IMR-90 (cell line): ENCODE measurements at regions not wholly inside any gene's neighbourhood (a gene's known extent, or its start where the extent isn't known, plus 50 kb on each side); places are given as distances from the start of the nearest gene placed in this dataset.

Experiments used
- ATAC-seq: fragments of 200-7000 bp; cut with Tn5 transposase; 2 replicates; pipeline ENCODE4 v1.9.1; 2020; ENCODE audit warnings: low read depth, mild to moderate bottlenecking, moderate library complexity
- BruUV-seq: library from RNA; stranded (reverse); fragments of 400-500 nt; replicated peaks from 2 replicates; lab custom pipeline; 2021; lab: Mats Ljungman, UMichigan
- CTCF ChIA-PET: fragments of 300-600 bp; formaldehyde crosslinking; extraction: SDS; loops from one replicate; lab custom pipeline; 2021; ENCODE audit warnings: antibody characterized with exemption; lab: Yijun Ruan, JAX
- POLR2A ChIA-PET: fragments of 300-600 bp; sonication (Branson Sonifier 250); formaldehyde crosslinking; loops from one replicate; lab custom pipeline; 2022; ENCODE audit warnings: antibody characterized with exemption; ENCODE audit not compliant: unreplicated experiment; lab: Charles Lee
- DNase-seq: peaks from one replicate; pipeline ENCODE4 v3.0.0; 2013
- H2AFZ ChIP-seq: replicated peaks from 2 replicates; pipeline ENCODE3; 2013; ENCODE audit warnings: low read length, mild to moderate bottlenecking; ENCODE audit not compliant: poor library complexity
- H2AK5ac ChIP-seq: 2 replicates; pipeline ENCODE4 v1.6.1; 2013; ENCODE audit warnings: low read depth, low read length, inconsistent platforms
- H2AK9ac ChIP-seq: replicated peaks from 2 replicates; pipeline ENCODE3; 2013; ENCODE audit warnings: mild to moderate bottlenecking, low read depth, low read length, moderate library complexity; ENCODE audit not compliant: poor library complexity
- H2BK120ac ChIP-seq: 2 replicates; pipeline ENCODE4 v1.6.1; 2013; ENCODE audit warnings: low read depth, low read length, inconsistent platforms
- H2BK15ac ChIP-seq: 3 replicates; pipeline ENCODE4 v1.6.1; 2013; ENCODE audit warnings: low read depth, low read length, inconsistent platforms
- H2BK20ac ChIP-seq: 2 replicates; pipeline ENCODE4 v1.6.1; 2013; ENCODE audit warnings: low read depth, mild to moderate bottlenecking, inconsistent platforms, low read length, moderate library complexity
- H2BK5ac ChIP-seq: 2 replicates; pipeline ENCODE4 v1.6.1; 2013; ENCODE audit warnings: mild to moderate bottlenecking, low read depth, low read length, inconsistent platforms; ENCODE audit not compliant: poor library complexity, severe bottlenecking
- H3K14ac ChIP-seq: replicated peaks from 2 replicates; pipeline ENCODE4 v1.6.1; 2013; ENCODE audit warnings: low read depth, low read length, inconsistent platforms
- H3K18ac ChIP-seq: 2 replicates; pipeline ENCODE4 v1.6.1; 2013; ENCODE audit warnings: low read depth, low read length, control low read depth
- H3K23ac ChIP-seq: 2 replicates; pipeline ENCODE4 v1.6.1; 2013; ENCODE audit warnings: low read depth, low read length, inconsistent platforms
- H3K27ac ChIP-seq: 2 replicates; pipeline ENCODE4 v1.5.1; 2013; ENCODE audit warnings: mild to moderate bottlenecking, control low read depth, low read length; ENCODE audit not compliant: insufficient read depth
- H3K27me3 ChIP-seq: 2 replicates; pipeline ENCODE4 v1.6.1; 2013; ENCODE audit warnings: low read length; ENCODE audit not compliant: control insufficient read depth, insufficient read depth
- H3K36me3 ChIP-seq: 2 replicates; pipeline ENCODE4 v1.6.1; 2013; ENCODE audit warnings: low read length, mixed read lengths; ENCODE audit not compliant: control insufficient read depth, insufficient read depth
- H3K4ac ChIP-seq: 2 replicates; pipeline ENCODE4 v1.6.1; 2013; ENCODE audit warnings: low read depth, low read length, inconsistent platforms
- H3K4me1 ChIP-seq: 2 replicates; pipeline ENCODE4 v1.6.1; 2013; ENCODE audit warnings: low read length, mixed read lengths; ENCODE audit not compliant: control insufficient read depth, insufficient read depth
- H3K4me2 ChIP-seq: 2 replicates; pipeline ENCODE4 v1.6.1; 2013; ENCODE audit warnings: low read depth, mild to moderate bottlenecking, control low read depth, low read length, moderate library complexity
- H3K4me3 ChIP-seq: 2 replicates; pipeline ENCODE4 v1.5.1; 2013; ENCODE audit warnings: low read depth, mild to moderate bottlenecking, control low read depth, low read length, moderate library complexity; ENCODE audit not compliant: insufficient read depth
- H3K56ac ChIP-seq: 2 replicates; pipeline ENCODE4 v1.6.1; 2013; ENCODE audit warnings: low read length, inconsistent platforms; ENCODE audit not compliant: insufficient read depth; ENCODE audit errors: extremely low read depth
- H3K79me1 ChIP-seq, 2 experiments: 2 replicates each; pipeline ENCODE4 v1.6.1; 2013; ENCODE audit warnings: low read length in 2 of 2, inconsistent platforms in 1 of 2, low read depth in 1 of 2
- H3K9ac ChIP-seq: 2 replicates; pipeline ENCODE4 v1.6.1; 2013; ENCODE audit warnings: low read depth, low read length, control low read depth
- H3K9me1 ChIP-seq: 2 replicates; pipeline ENCODE4 v1.6.1; 2013; ENCODE audit warnings: low read length, inconsistent platforms; ENCODE audit not compliant: insufficient read depth
- H3K9me3 ChIP-seq: 2 replicates; pipeline ENCODE4 v1.6.1; 2013; ENCODE audit warnings: low read length; ENCODE audit not compliant: control insufficient read depth, insufficient read depth
- H4K20me1 ChIP-seq: 2 replicates; pipeline ENCODE4 v1.6.1; 2013; ENCODE audit warnings: low read length, inconsistent platforms; ENCODE audit not compliant: insufficient read depth
- H4K5ac ChIP-seq: 2 replicates; pipeline ENCODE4 v1.6.1; 2013; ENCODE audit warnings: mild to moderate bottlenecking, low read depth, low read length, control low read depth
- H4K8ac ChIP-seq, 2 experiments: 2 replicates each; pipeline ENCODE4 v1.6.1; 2013; ENCODE audit warnings: low read depth in 2 of 2, low read length in 2 of 2, control low read depth in 1 of 2, inconsistent platforms in 1 of 2
- H4K91ac ChIP-seq: 2 replicates; pipeline ENCODE4 v1.6.1; 2013; ENCODE audit warnings: low read depth, low read length, inconsistent platforms; ENCODE audit not compliant: insufficient read depth
- CEBPB ChIP-seq: IDR thresholded peaks from 2 replicates; pipeline ENCODE4 v1.6.1; 2012; ENCODE audit warnings: low read depth, low read length, improper control_type of control experiment
- CHD1 ChIP-seq: IDR thresholded peaks from 2 replicates; pipeline ENCODE4 v1.6.1; 2012; ENCODE audit warnings: low read depth, low read length, improper control_type of control experiment
- FOS ChIP-seq: fragments of 150-350 bp; IDR thresholded peaks from 2 replicates; pipeline ENCODE4 v1.6.1; 2016; ENCODE audit warnings: low read depth, low read length
- NFE2L2 ChIP-seq: fragments of 150-350 bp; IDR thresholded peaks from 2 replicates; pipeline ENCODE4 v1.6.1; 2016; ENCODE audit warnings: low read depth, mild to moderate bottlenecking, low read length
- RCOR1 ChIP-seq: IDR thresholded peaks from 2 replicates; pipeline ENCODE4 v1.6.1; 2012; ENCODE audit warnings: mild to moderate bottlenecking, low read length, improper control_type of control experiment; ENCODE audit not compliant: insufficient replicate concordance
- RFX5 ChIP-seq: IDR thresholded peaks from 2 replicates; pipeline ENCODE4 v1.8.0; 2012; ENCODE audit warnings: low read depth, mild to moderate bottlenecking, low read length, moderate library complexity
- USF2 ChIP-seq: fragments of 150-350 bp; IDR thresholded peaks from 2 replicates; pipeline ENCODE4 v1.6.1; 2017; ENCODE audit warnings: mild to moderate bottlenecking, antibody characterized with exemption, low read length, low read depth
- WGBS, 2 experiments: methylation state at CpG; one replicate each; pipeline versions ENCODE4 v1.1.5 to v1.1.7; 2013; ENCODE audit warnings: missing lambda C conversion rate in 2 of 2; ENCODE audit not compliant: insufficient read length in 1 of 2; ENCODE audit errors: extremely low coverage in 2 of 2; 5-methylcytosine and 5-hydroxymethylcytosine counted together
- dilution Hi-C: fragments of 300-500 bp; cut with HindIII; formaldehyde crosslinking; loops from one replicate; pipeline ENCODE4 v1.14.3; 2018; ENCODE audit warnings: low sequenced_read_pairs; ENCODE audit not compliant: unreplicated experiment
- in situ Hi-C: fragments of 300-500 bp; cut with MboI; formaldehyde crosslinking; loops from 3 replicates; pipeline ENCODE4 v1.14.3; 2019; ENCODE audit warnings: low sequenced_read_pairs, inconsistent platforms, mixed read lengths
- intact Hi-C: fragments of 100-400 bp; cut with micrococcal nuclease; formaldehyde crosslinking; loops from 2 replicates; pipeline ENCODE4 v1.10.0; 2022

GRCh38 chr2:220704081-220704480 lies 868.0 kb downstream of the EPHA4 start:
- whole genome bisulfite sequencing, 2 experiments, result no CpG with 5 or more reads among the region's 4 CpGs
- DNase-seq (no peak), ATAC-seq (no peak)
- Histone ChIP-seq H3K4me3 (no peak overlapping the region), H3K9me1 (no peaks in the 10 kb centered on the region), H3K23ac (no peak overlapping the region), H3K36me3 (no peaks in the 10 kb centered on the region), H3K56ac (no peak overlapping the region), H3K4me1 (no peaks in the 10 kb centered on the region), H3K18ac (no peak overlapping the region), H3K14ac (no peak overlapping the region), H4K5ac (no peak overlapping the region), H3K4ac (no peak overlapping the region), H3K27ac (no peak overlapping the region), H3K9ac (no peak overlapping the region), H2BK15ac (no peak overlapping the region), H2AK5ac (no peak overlapping the region), H3K9me3 (no peaks in the 10 kb centered on the region), H2AFZ (no peak overlapping the region), H3K79me1 (no peaks in the 10 kb centered on the region), H3K4me2 (no peak overlapping the region), H2BK5ac (no peak overlapping the region), H4K91ac (no peak overlapping the region), H2BK120ac (no peak overlapping the region), H3K27me3 (no peaks in the 10 kb centered on the region), H2AK9ac (no peak overlapping the region), H4K8ac (no peak overlapping the region), H2BK20ac (no peak overlapping the region), H4K20me1 (no peaks in the 10 kb centered on the region)
- no TSS peak for BruUV-seq
- ChIA-PET POLR2A (no interaction called here), CTCF (no interaction called here)
- intact Hi-C loops (no loop called here), dilution Hi-C loops (no loop called here), in situ Hi-C loops (no loop called here)
- TF ChIP-seq FOS (no peak), CEBPB (no peak), NFE2L2 (no peak), CHD1 (no peak), RFX5 (no peak), USF2 (no peak), RCOR1 (no peak)
